NCI-H146 treated with DMSO at 0.1 percent for 48 hours (cell line): ENCODE measurements at regions not wholly inside any gene's neighbourhood (a gene's known extent, or its start where the extent isn't known, plus 50 kb on each side); places are given as distances from the start of the nearest gene placed in this dataset.
"Not testable (repeated sequence)": the region's sequence is repeated elsewhere in the genome, so short reads cannot be mapped to it uniquely, and the experiment has no call there.

ENCODE experiments used
- DNase-seq: peaks from one replicate; lab custom pipeline; 2025; ENCODE audit not compliant: unreplicated experiment; lab: John Stamatoyannopoulos, UW

- DNase-seq: no peak
These were observed 208.1 kb upstream of the NPVF start for GRCh38 chr7:25436413-25436812.

- no peak for DNase-seq
These were observed 209.0 kb upstream of the NPVF start for GRCh38 chr7:25437308-25437707.

GRCh38 chr7:25444991-25445390 lies 216.7 kb upstream of the NPVF start:
- DNase-seq: no peak

- DNase-seq: no peak
These were observed 220.0 kb upstream of the NPVF start for GRCh38 chr7:25448301-25448700.

GRCh38 chr7:25454020-25454419 lies 225.7 kb upstream of the NPVF start:
- no peak for DNase-seq

GRCh38 chr7:25454562-25455041 lies 226.3 kb upstream of the NPVF start:
- no peak for DNase-seq

- no peak for DNase-seq
These were observed 227.5 kb upstream of the NPVF start for GRCh38 chr7:25455683-25456251.

GRCh38 chr7:25456467-25457171 lies 228.3 kb upstream of the NPVF start:
- no peak for DNase-seq

GRCh38 chr7:25459057-25459456 lies 230.8 kb upstream of the NPVF start:
- no peak for DNase-seq

GRCh38 chr7:25460433-25460832 lies 232.1 kb upstream of the NPVF start:
- no peak for DNase-seq

GRCh38 chr7:25469669-25470068 lies 241.4 kb upstream of the NPVF start:
- no peak for DNase-seq

GRCh38 chr7:25476863-25477499 lies 248.7 kb upstream of the NPVF start:
- no peak for DNase-seq

GRCh38 chr7:25478221-25478620 lies 249.9 kb upstream of the NPVF start:
- not testable (repeated sequence) for DNase-seq

GRCh38 chr7:25478925-25479324 lies 250.6 kb upstream of the NPVF start:
- DNase-seq: no peak

GRCh38 chr7:25481891-25482290 lies 253.6 kb upstream of the NPVF start:
- no peak for DNase-seq

GRCh38 chr7:25482631-25483030 lies 254.3 kb upstream of the NPVF start:
- no peak for DNase-seq

GRCh38 chr7:25485026-25485425 lies 256.7 kb upstream of the NPVF start:
- DNase-seq: no peak

- no peak for DNase-seq
These were observed 258.4 kb upstream of the NPVF start for GRCh38 chr7:25486656-25487055.

- no peak for DNase-seq
These were observed 265.6 kb upstream of the NPVF start for GRCh38 chr7:25493805-25494366.

- DNase-seq: no peak
These were observed 266.6 kb upstream of the NPVF start for GRCh38 chr7:25494896-25495295.

GRCh38 chr7:25495342-25496250 lies 267.3 kb upstream of the NPVF start:
- no peak for DNase-seq
